ENCODE measurements at regions not wholly inside any gene's neighbourhood (a gene's known extent, or its start where the extent isn't known, plus 50 kb on each side); places are given as distances from the start of the nearest gene placed in this dataset.

- TF ChIP-seq CTCF (IDR thresholded peaks at IDR 0.05): no peak
- TF ChIP-seq POLR2A (IDR thresholded peaks at IDR 0.05): no peak
These were observed 160.6 kb downstream of the PALM2AKAP2 start for GRCh38 chr9:109940561-109940960.

Data from testis (tissue), 2 donors.